ENCODE measurements at regions not wholly inside any gene's neighbourhood (a gene's known extent, or its start where the extent isn't known, plus 50 kb on each side); places are given as distances from the start of the nearest gene placed in this dataset.

GRCh38 chr2:116874021-116874420 lies 940.5 kb upstream of the DDX18 start:
- TF ChIP-seq, protein P1, sequence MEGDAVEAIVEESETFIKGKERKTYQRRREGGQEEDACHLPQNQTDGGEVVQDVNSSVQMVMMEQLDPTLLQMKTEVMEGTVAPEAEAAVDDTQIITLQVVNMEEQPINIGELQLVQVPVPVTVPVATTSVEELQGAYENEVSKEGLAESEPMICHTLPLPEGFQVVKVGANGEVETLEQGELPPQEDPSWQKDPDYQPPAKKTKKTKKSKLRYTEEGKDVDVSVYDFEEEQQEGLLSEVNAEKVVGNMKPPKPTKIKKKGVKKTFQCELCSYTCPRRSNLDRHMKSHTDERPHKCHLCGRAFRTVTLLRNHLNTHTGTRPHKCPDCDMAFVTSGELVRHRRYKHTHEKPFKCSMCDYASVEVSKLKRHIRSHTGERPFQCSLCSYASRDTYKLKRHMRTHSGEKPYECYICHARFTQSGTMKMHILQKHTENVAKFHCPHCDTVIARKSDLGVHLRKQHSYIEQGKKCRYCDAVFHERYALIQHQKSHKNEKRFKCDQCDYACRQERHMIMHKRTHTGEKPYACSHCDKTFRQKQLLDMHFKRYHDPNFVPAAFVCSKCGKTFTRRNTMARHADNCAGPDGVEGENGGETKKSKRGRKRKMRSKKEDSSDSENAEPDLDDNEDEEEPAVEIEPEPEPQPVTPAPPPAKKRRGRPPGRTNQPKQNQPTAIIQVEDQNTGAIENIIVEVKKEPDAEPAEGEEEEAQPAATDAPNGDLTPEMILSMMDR (IDR thresholded peaks at IDR 0.05) = no peak
- no peak for TF ChIP-seq EZH2 (IDR thresholded peaks at IDR 0.05)
- no peak for TF ChIP-seq EZH2phosphoT487 (IDR thresholded peaks at IDR 0.05)
- Histone ChIP-seq H3K27ac (no peak overlapping the region), H4K20me1 (ENCODE audit: low read depth) (no peaks in the 10 kb centered on the region), H3K9me3 (ENCODE audit: low read depth) (no peaks in the 10 kb centered on the region), H3K27me3 (no peaks in the 10 kb centered on the region), H3K4me3 (no peak overlapping the region), H3K36me3 (no peaks in the 10 kb centered on the region), H3K9ac (no peak overlapping the region), H3F3A (ENCODE audit: low read depth) (no peaks in the 10 kb centered on the region), H3K4me1 (peaks cover 4% of the 10 kb centered on the region), H3K79me2 (ENCODE audit: low read depth) (no peaks in the 10 kb centered on the region), H2AFZ (replicated peaks) (no peak overlapping the region), H3K4me2 (no peak overlapping the region)
- no peaks in the 10 kb centered on the region for H3K4me1 Mint-ChIP-seq
- H3K36me3 Mint-ChIP-seq = no peaks in the 10 kb centered on the region
- no peak overlapping the region for H3K27ac Mint-ChIP-seq
- DNase-seq (ENCODE audit: low spot score) = peak; percentile 65
- H3K27me3 Mint-ChIP-seq (ENCODE audit: insufficient read depth, low read depth) = peaks cover under 1% of the 10 kb centered on the region
- H3K4me3 Mint-ChIP-seq = no peak overlapping the region
- H3K9me3 Mint-ChIP-seq = peaks cover 14% of the 10 kb centered on the region

DNA sequence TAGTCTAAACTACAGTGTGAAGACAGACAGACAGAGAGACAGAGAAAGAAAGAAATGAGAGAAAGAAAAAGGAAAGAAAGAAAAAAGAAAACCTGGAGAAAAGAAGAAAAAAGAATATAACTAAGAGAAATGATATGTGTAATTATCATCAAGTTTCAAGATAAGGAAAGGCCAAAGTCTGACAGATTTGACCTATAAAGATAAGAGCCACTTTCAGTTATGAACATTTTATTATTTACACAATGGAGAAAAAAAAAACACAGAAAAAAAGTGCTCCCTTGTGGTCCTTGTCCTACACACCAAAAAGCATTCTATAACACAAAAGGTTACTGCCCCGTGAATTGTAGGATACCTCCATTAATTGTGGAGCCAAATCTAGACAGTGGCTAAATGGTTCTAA lies 937.2 kb upstream of the DDX18 start:
- Histone ChIP-seq H3K36me3 (no peaks in the 10 kb centered on the region), H3K4me3 (no peak overlapping the region), H3K9me3 (ENCODE audit: low read depth) (no peaks in the 10 kb centered on the region), H2AFZ (replicated peaks) (no peak overlapping the region), H3K4me1 (peaks cover 4% of the 10 kb centered on the region), H3F3A (ENCODE audit: low read depth) (no peaks in the 10 kb centered on the region), H3K27me3 (no peaks in the 10 kb centered on the region), H3K79me2 (ENCODE audit: low read depth) (no peaks in the 10 kb centered on the region), H3K27ac (no peak overlapping the region), H3K4me2 (no peak overlapping the region), H3K9ac (no peak overlapping the region), H4K20me1 (ENCODE audit: low read depth) (no peaks in the 10 kb centered on the region)
- H3K9me3 Mint-ChIP-seq = peaks cover 11% of the 10 kb centered on the region
- TF ChIP-seq EZH2 (IDR thresholded peaks at IDR 0.05) (no peak), EZH2phosphoT487 (IDR thresholded peaks at IDR 0.05) (no peak)
- TF ChIP-seq, protein P1 (IDR thresholded peaks at IDR 0.05) = no peak
- DNase-seq (ENCODE audit: low spot score) = no peak
- H3K36me3 Mint-ChIP-seq = no peaks in the 10 kb centered on the region
- H3K27me3 Mint-ChIP-seq (ENCODE audit: insufficient read depth, low read depth) = no peaks in the 10 kb centered on the region
- no peaks in the 10 kb centered on the region for H3K4me1 Mint-ChIP-seq
- no peak overlapping the region for H3K4me3 Mint-ChIP-seq
- H3K27ac Mint-ChIP-seq = no peak overlapping the region

DNA sequence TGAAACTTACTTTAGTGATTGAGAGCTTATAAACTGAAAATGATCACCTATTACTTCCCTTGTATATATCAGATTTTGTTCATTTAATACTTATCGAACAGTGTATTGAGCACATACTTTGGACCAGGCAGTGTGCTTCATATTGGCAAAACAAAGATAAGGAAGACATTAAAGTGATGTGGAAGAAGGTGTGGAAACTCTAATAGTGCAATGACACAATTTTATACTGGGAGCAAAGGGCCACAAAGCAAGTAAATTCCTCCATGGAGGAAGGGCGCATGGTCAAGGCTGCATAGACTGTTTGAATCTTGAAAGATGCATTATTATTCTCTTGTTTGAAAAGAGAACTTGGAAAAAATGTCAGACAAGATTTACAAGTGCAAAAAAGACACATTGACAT lies 936.5 kb upstream of the DDX18 start:
- H3K9me3 Mint-ChIP-seq = peaks cover 4% of the 10 kb centered on the region
- no peak for TF ChIP-seq EZH2phosphoT487 (IDR thresholded peaks at IDR 0.05)
- H3K36me3 Mint-ChIP-seq = no peaks in the 10 kb centered on the region
- H3K36me3 ChIP-seq = no peaks in the 10 kb centered on the region
- no peak overlapping the region for H3K4me3 ChIP-seq
- DNase-seq (ENCODE audit: low spot score) = no peak
- H3K9ac ChIP-seq = no peak overlapping the region
- no peaks in the 10 kb centered on the region for H3K9me3 ChIP-seq (ENCODE audit: low read depth)
- H3K4me3 Mint-ChIP-seq = no peak overlapping the region
- no peaks in the 10 kb centered on the region for H3K79me2 ChIP-seq (ENCODE audit: low read depth)
- H3K27me3 ChIP-seq = no peaks in the 10 kb centered on the region
- no peak overlapping the region for H3K4me2 ChIP-seq
- H2AFZ ChIP-seq (replicated peaks) = no peak overlapping the region
- no peak overlapping the region for H3K27ac ChIP-seq
- peaks cover 4% of the 10 kb centered on the region for H3K4me1 ChIP-seq
- H3K4me1 Mint-ChIP-seq = no peaks in the 10 kb centered on the region
- H3K27ac Mint-ChIP-seq = no peak overlapping the region
- H3K27me3 Mint-ChIP-seq (ENCODE audit: insufficient read depth, low read depth) = no peaks in the 10 kb centered on the region
- no peaks in the 10 kb centered on the region for H3F3A ChIP-seq (ENCODE audit: low read depth)
- H4K20me1 ChIP-seq (ENCODE audit: low read depth) = no peaks in the 10 kb centered on the region

GRCh38 chr2:116879650-116880160 lies 934.8 kb upstream of the DDX18 start:
- Mint-ChIP-seq H3K4me1 (no peaks in the 10 kb centered on the region), H3K27ac (no peak overlapping the region), H3K36me3 (no peaks in the 10 kb centered on the region), H3K9me3 (no peaks in the 10 kb centered on the region), H3K4me3 (no peak overlapping the region), H3K27me3 (ENCODE audit: insufficient read depth, low read depth) (no peaks in the 10 kb centered on the region)
- TF ChIP-seq EZH2 (IDR thresholded peaks at IDR 0.05) = no peak
- TF ChIP-seq EZH2phosphoT487 (IDR thresholded peaks at IDR 0.05) = no peak
- TF ChIP-seq, protein P1 (IDR thresholded peaks at IDR 0.05) = no peak
- Histone ChIP-seq H2AFZ (replicated peaks) (peak overlapping the region; percentile 2), H3F3A (ENCODE audit: low read depth) (no peaks in the 10 kb centered on the region), H3K27me3 (no peaks in the 10 kb centered on the region), H3K4me2 (no peak overlapping the region), H4K20me1 (ENCODE audit: low read depth) (no peaks in the 10 kb centered on the region), H3K4me3 (no peak overlapping the region), H3K9ac (no peak overlapping the region), H3K9me3 (ENCODE audit: low read depth) (no peaks in the 10 kb centered on the region), H3K79me2 (ENCODE audit: low read depth) (no peaks in the 10 kb centered on the region), H3K27ac (no peak overlapping the region), H3K4me1 (peaks cover 4% of the 10 kb centered on the region), H3K36me3 (no peaks in the 10 kb centered on the region)
- no peak for DNase-seq (ENCODE audit: low spot score)

Measured in neural progenitor cell (in vitro differentiated cells).